A673 (cell line): ENCODE measurements at regions not wholly inside any gene's neighbourhood (a gene's known extent, or its start where the extent isn't known, plus 50 kb on each side); places are given as distances from the start of the nearest gene placed in this dataset.

ENCODE experiments used
- BruUV-seq: library from RNA; stranded (reverse); fragments of 400-500 nt; replicated peaks from 2 replicates; lab custom pipeline; 2021; lab: Mats Ljungman, UMichigan
- CTCF ChIA-PET: fragments of 300-600 bp; sonication (Branson Sonifier 250); formaldehyde crosslinking; loops from one replicate; lab custom pipeline; 2022; ENCODE audit warnings: antibody characterized with exemption; lab: Charles Lee
- POLR2A ChIA-PET: fragments of 300-600 bp; sonication (Branson Sonifier 250); formaldehyde crosslinking; loops from one replicate; lab custom pipeline; 2022; ENCODE audit warnings: antibody characterized with exemption; ENCODE audit not compliant: low non-redundant PET; lab: Charles Lee
- DNase-seq: peaks from one replicate; pipeline ENCODE4 v3.0.0-alpha.2; 2015; ENCODE audit warnings: low spot score
- H3K27ac ChIP-seq: fragments of 200-600 bp; sonication (generic); 2 replicates; pipeline ENCODE4 v1.5.1; 2016; ENCODE audit warnings: mixed run types, low read depth, mild to moderate bottlenecking, mixed read lengths, antibody characterized with exemption, low read length; ENCODE audit not compliant: poor library complexity, severe bottlenecking
- H3K27me3 ChIP-seq: fragments of 200-600 bp; sonication (generic); replicated peaks from 2 replicates; pipeline ENCODE4 v1.6.1; 2017; ENCODE audit warnings: mixed run types, low read depth, mild to moderate bottlenecking, mixed read lengths, antibody characterized with exemption, low read length; ENCODE audit not compliant: insufficient read depth, poor library complexity
- H3K36me3 ChIP-seq: fragments of 200-600 bp; sonication (generic); 2 replicates; pipeline ENCODE4 v1.6.1; 2016; ENCODE audit warnings: mixed run types, mild to moderate bottlenecking, mixed read lengths, antibody characterized with exemption, low read length; ENCODE audit not compliant: insufficient read depth, poor library complexity, severe bottlenecking
- H3K4me1 ChIP-seq: fragments of 200-600 bp; sonication (generic); 2 replicates; pipeline ENCODE4 v1.6.1; 2017; ENCODE audit warnings: mixed run types, mild to moderate bottlenecking, mixed read lengths, antibody characterized with exemption, low read length; ENCODE audit not compliant: insufficient read depth, poor library complexity, severe bottlenecking
- H3K4me3 ChIP-seq: fragments of 200-600 bp; sonication (generic); 2 replicates; pipeline ENCODE4 v1.5.1; 2016; ENCODE audit warnings: low read depth, mixed run types, mild to moderate bottlenecking, mixed read lengths, low read length; ENCODE audit not compliant: poor library complexity, severe bottlenecking
- H3K9me3 ChIP-seq: fragments of 200-600 bp; sonication (generic); 2 replicates; pipeline ENCODE4 v1.6.1; 2016; ENCODE audit warnings: mixed run types, low read depth, mild to moderate bottlenecking, mixed read lengths, antibody characterized with exemption, low read length; ENCODE audit not compliant: poor library complexity, severe bottlenecking
- CTCF ChIP-seq: fragments of 300-800, 200-600 bp; sonication (generic); conservative IDR thresholded peaks from 2 replicates; pipeline ENCODE4 v1.5.1; 2017; ENCODE audit warnings: low read depth, mild to moderate bottlenecking, antibody characterized with exemption, low read length, moderate library complexity, mixed read lengths
- EZH2 ChIP-seq: fragments of 200-600 bp; sonication (generic); IDR thresholded peaks from 2 replicates; pipeline ENCODE4 v1.6.1; 2017; ENCODE audit warnings: borderline replicate concordance, low read depth, mild to moderate bottlenecking, mixed read lengths, antibody characterized with exemption, low read length; ENCODE audit not compliant: poor library complexity, severe bottlenecking
- intact Hi-C: fragments of 100-400 bp; cut with micrococcal nuclease; formaldehyde crosslinking; loops from one replicate; pipeline ENCODE4 v1.10.0; 2022; ENCODE audit not compliant: unreplicated experiment

- Histone ChIP-seq H3K4me1 (no peaks in the 10 kb centered on the region), H3K27me3 (peaks cover 6% of the 10 kb centered on the region), H3K36me3 (no peaks in the 10 kb centered on the region), H3K27ac (no peak overlapping the region), H3K9me3 (no peaks in the 10 kb centered on the region), H3K4me3 (no peak overlapping the region)
- no peak for TF ChIP-seq EZH2
- TF ChIP-seq CTCF, result no peak
- BruUV-seq, result no TSS peak
- ChIA-PET POLR2A (no interaction called here), CTCF (no interaction called here)
- no peak for DNase-seq
- intact Hi-C loops, result no loop called here
Measured at GRCh38 chr1:181409981-181410380, 73.3 kb upstream of the CACNA1E start.

GRCh38 chr1:181412746-181413145 lies 70.6 kb upstream of the CACNA1E start:
- BruUV-seq, result no TSS peak
- ChIA-PET POLR2A (no interaction called here), CTCF (no interaction called here)
- H3K27me3 ChIP-seq, result peaks cover 14% of the 10 kb centered on the region
- H3K9me3 ChIP-seq, result no peaks in the 10 kb centered on the region
- TF ChIP-seq EZH2 (no peak), CTCF (no peak)
- DNase-seq, result no peak
- H3K4me1 ChIP-seq, result no peaks in the 10 kb centered on the region
- H3K36me3 ChIP-seq, result no peaks in the 10 kb centered on the region
- H3K4me3 ChIP-seq, result no peak overlapping the region
- intact Hi-C loops, result no loop called here
- no peak overlapping the region for H3K27ac ChIP-seq

GRCh38 chr1:181413195-181413815 lies 70.0 kb upstream of the CACNA1E start:
- intact Hi-C loops, result no loop called here
- ChIA-PET CTCF (no interaction called here), POLR2A (no interaction called here)
- TF ChIP-seq CTCF, result no peak
- TF ChIP-seq EZH2, result no peak
- H3K4me3 ChIP-seq, result no peak overlapping the region
- H3K36me3 ChIP-seq, result no peaks in the 10 kb centered on the region
- no TSS peak for BruUV-seq
- H3K4me1 ChIP-seq, result no peaks in the 10 kb centered on the region
- no peaks in the 10 kb centered on the region for H3K9me3 ChIP-seq
- H3K27ac ChIP-seq, result no peak overlapping the region
- H3K27me3 ChIP-seq, result peaks cover 14% of the 10 kb centered on the region
- no peak for DNase-seq
